ENCODE measurements at regions not wholly inside any gene's neighbourhood (a gene's known extent, or its start where the extent isn't known, plus 50 kb on each side); places are given as distances from the start of the nearest gene placed in this dataset.

- H3K4me3 Mint-ChIP-seq = no peak overlapping the region
- Histone ChIP-seq H3K36me3 (ENCODE audit: control insufficient read depth in 2 of 2, extremely low read depth in 1 of 2, insufficient read depth in 1 of 2, low read length in 1 of 2) (no peaks in the 10 kb centered on the region), H3K27me3 (replicated peaks in 1 of 2; ENCODE audit: control insufficient read depth in 2 of 2, extremely low read depth in 1 of 2, insufficient read depth in 2 of 2, low read length in 1 of 2) (no peaks in the 10 kb centered on the region), H3K27ac (ENCODE audit: low read length) (no peak overlapping the region), H3K4me1 (ENCODE audit: control insufficient read depth in 1 of 2, extremely low read depth in 1 of 2, insufficient read depth in 2 of 2, low read length in 2 of 2) (no peaks in the 10 kb centered on the region), H3K4me3 (ENCODE audit: control insufficient read depth in 1 of 2, extremely low read depth in 1 of 2, low read length in 1 of 2) (no peak overlapping the region), H3K9me3 (no peaks in the 10 kb centered on the region)
- ATAC-seq (replicated peaks in 1 of 4) = no peak
- POLR2A ChIA-PET = no interaction called here
- H3K4me1 Mint-ChIP-seq = no peaks in the 10 kb centered on the region
- H3K27ac Mint-ChIP-seq = no peak overlapping the region
- peaks cover 0 to 10% (median 4%) of the 10 kb centered on the region in 3 donors for H3K9me3 Mint-ChIP-seq
- CTCF ChIA-PET = no interaction called here
- H3K36me3 Mint-ChIP-seq = no peaks in the 10 kb centered on the region
- no peaks in the 10 kb centered on the region for H3K27me3 Mint-ChIP-seq
- no CpG with 5 or more reads among the region's 1 CpG for WGBS (ENCODE audit: insufficient coverage)
- no peak for DNase-seq
Measured at GRCh38 chr9:28158451-28158850, 585.2 kb upstream of the C9orf72 start.

GRCh38 chr9:28163619-28164018 is 590.3 kb upstream of the C9orf72 start:
- WGBS (ENCODE audit: insufficient coverage) = 63% methylated on average over 3 of the region's 3 CpGs
- Mint-ChIP-seq H3K4me1 (no peaks in the 10 kb centered on the region), H3K4me3 (no peak overlapping the region), H3K27me3 (no peaks in the 10 kb centered on the region), H3K9me3 (peaks cover 0 to 9% (median 6%) of the 10 kb centered on the region in 3 donors), H3K36me3 (no peaks in the 10 kb centered on the region), H3K27ac (no peak overlapping the region)
- DNase-seq = no peak
- POLR2A ChIA-PET = no interaction called here
- Histone ChIP-seq H3K4me1 (ENCODE audit: control insufficient read depth in 1 of 2, extremely low read depth in 1 of 2, insufficient read depth in 2 of 2, low read length in 2 of 2) (no peaks in the 10 kb centered on the region), H3K9me3 (no peaks in the 10 kb centered on the region), H3K36me3 (ENCODE audit: control insufficient read depth in 2 of 2, extremely low read depth in 1 of 2, insufficient read depth in 1 of 2, low read length in 1 of 2) (no peaks in the 10 kb centered on the region), H3K27ac (ENCODE audit: low read length) (no peak overlapping the region), H3K4me3 (ENCODE audit: control insufficient read depth in 1 of 2, extremely low read depth in 1 of 2, low read length in 1 of 2) (no peak overlapping the region), H3K27me3 (replicated peaks in 1 of 2; ENCODE audit: control insufficient read depth in 2 of 2, extremely low read depth in 1 of 2, insufficient read depth in 2 of 2, low read length in 1 of 2) (no peaks in the 10 kb centered on the region)
- no peak for ATAC-seq (replicated peaks in 1 of 4)
- CTCF ChIA-PET = no interaction called here

GRCh38 chr9:28166179-28166578 is 592.9 kb upstream of the C9orf72 start:
- no CpG with 5 or more reads among the region's 2 CpGs for WGBS (ENCODE audit: insufficient coverage)
- H3K9me3 Mint-ChIP-seq = peaks cover 0 to 9% (median 0%) of the 10 kb centered on the region in 3 donors
- CTCF ChIA-PET = no interaction called here

GRCh38 chr9:28177142-28177541 is 603.9 kb upstream of the C9orf72 start:
- Histone ChIP-seq H3K9me3 (no peaks in the 10 kb centered on the region), H3K4me1 (ENCODE audit: control insufficient read depth in 1 of 2, extremely low read depth in 1 of 2, insufficient read depth in 2 of 2, low read length in 2 of 2) (no peaks in the 10 kb centered on the region), H3K27me3 (replicated peaks in 1 of 2; ENCODE audit: control insufficient read depth in 2 of 2, extremely low read depth in 1 of 2, insufficient read depth in 2 of 2, low read length in 1 of 2) (no peaks in the 10 kb centered on the region), H3K4me3 (ENCODE audit: control insufficient read depth in 1 of 2, extremely low read depth in 1 of 2, low read length in 1 of 2) (no peak overlapping the region), H3K27ac (ENCODE audit: low read length) (no peak overlapping the region), H3K36me3 (ENCODE audit: control insufficient read depth in 2 of 2, extremely low read depth in 1 of 2, insufficient read depth in 1 of 2, low read length in 1 of 2) (no peaks in the 10 kb centered on the region)
- POLR2A ChIA-PET = no interaction called here
- CTCF ChIA-PET = no interaction called here
- Mint-ChIP-seq H3K27ac (no peak overlapping the region), H3K4me1 (no peaks in the 10 kb centered on the region), H3K9me3 (peaks cover 0 to 13% (median 8%) of the 10 kb centered on the region in 3 donors), H3K36me3 (no peaks in the 10 kb centered on the region), H3K27me3 (no peaks in the 10 kb centered on the region), H3K4me3 (no peak overlapping the region)
- no peak for ATAC-seq (replicated peaks in 1 of 4)
- no CpG with 5 or more reads among the region's 2 CpGs for WGBS (ENCODE audit: insufficient coverage)
- no peak for DNase-seq

More at GRCh38 chr9:28166179-28166578, 592.9 kb upstream of the C9orf72 start:
- H3K27ac ChIP-seq (ENCODE audit: low read length) = no peak overlapping the region
- H3K4me1 Mint-ChIP-seq = no peaks in the 10 kb centered on the region
- no peaks in the 10 kb centered on the region for H3K27me3 ChIP-seq (replicated peaks in 1 of 2; ENCODE audit: control insufficient read depth in 2 of 2, extremely low read depth in 1 of 2, insufficient read depth in 2 of 2, low read length in 1 of 2)
- POLR2A ChIA-PET = interaction anchor here in 1 of 2 donors (0.5 kb wide), 1 partner anchor 1026 kb away, joined by 13 read pairs; no protein-coding TSS in a partner anchor
- H3K36me3 ChIP-seq (ENCODE audit: control insufficient read depth in 2 of 2, extremely low read depth in 1 of 2, insufficient read depth in 1 of 2, low read length in 1 of 2) = no peaks in the 10 kb centered on the region
- H3K36me3 Mint-ChIP-seq = no peaks in the 10 kb centered on the region
- H3K4me3 Mint-ChIP-seq = no peak overlapping the region
- H3K4me1 ChIP-seq (ENCODE audit: control insufficient read depth in 1 of 2, extremely low read depth in 1 of 2, insufficient read depth in 2 of 2, low read length in 2 of 2) = no peaks in the 10 kb centered on the region
- no peaks in the 10 kb centered on the region for H3K9me3 ChIP-seq
- ATAC-seq (replicated peaks in 1 of 4) (no peak), DNase-seq (no peak)
- H3K27ac Mint-ChIP-seq = no peak overlapping the region
- H3K4me3 ChIP-seq (ENCODE audit: control insufficient read depth in 1 of 2, extremely low read depth in 1 of 2, low read length in 1 of 2) = no peak overlapping the region
- no peaks in the 10 kb centered on the region for H3K27me3 Mint-ChIP-seq

- H3K36me3 Mint-ChIP-seq = no peaks in the 10 kb centered on the region
- no peak for ATAC-seq (replicated peaks in 1 of 4)
- Histone ChIP-seq H3K4me3 (ENCODE audit: control insufficient read depth in 1 of 2, extremely low read depth in 1 of 2, low read length in 1 of 2) (no peak overlapping the region), H3K27me3 (replicated peaks in 1 of 2; ENCODE audit: control insufficient read depth in 2 of 2, extremely low read depth in 1 of 2, insufficient read depth in 2 of 2, low read length in 1 of 2) (no peaks in the 10 kb centered on the region), H3K27ac (ENCODE audit: low read length) (no peak overlapping the region), H3K36me3 (ENCODE audit: control insufficient read depth in 2 of 2, extremely low read depth in 1 of 2, insufficient read depth in 1 of 2, low read length in 1 of 2) (no peaks in the 10 kb centered on the region), H3K4me1 (ENCODE audit: control insufficient read depth in 1 of 2, extremely low read depth in 1 of 2, insufficient read depth in 2 of 2, low read length in 2 of 2) (no peaks in the 10 kb centered on the region), H3K9me3 (no peaks in the 10 kb centered on the region)
- POLR2A ChIA-PET = no interaction called here
- no peak overlapping the region for H3K27ac Mint-ChIP-seq
- peaks cover 0 to 12% (median 7%) of the 10 kb centered on the region in 3 donors for H3K9me3 Mint-ChIP-seq
- H3K4me3 Mint-ChIP-seq = no peak overlapping the region
- no peaks in the 10 kb centered on the region for H3K4me1 Mint-ChIP-seq
- CTCF ChIA-PET = no interaction called here
- no peak for DNase-seq
- no peaks in the 10 kb centered on the region for H3K27me3 Mint-ChIP-seq
- 80% methylated on average over 1 of the region's 4 CpGs for whole genome bisulfite sequencing (ENCODE audit: insufficient coverage)
Measured at GRCh38 chr9:28177925-28178324, 604.6 kb upstream of the C9orf72 start.

- WGBS (ENCODE audit: insufficient coverage) = 83% methylated on average over 2 of the region's 2 CpGs
- CTCF ChIA-PET = no interaction called here
- no peaks in the 10 kb centered on the region for H3K36me3 Mint-ChIP-seq
Measured at GRCh38 chr9:28179893-28180292, 606.6 kb upstream of the C9orf72 start.

GRCh38 chr9:28190981-28191380 is 617.7 kb upstream of the C9orf72 start:
- no peak overlapping the region for H3K4me3 ChIP-seq (ENCODE audit: control insufficient read depth in 1 of 2, extremely low read depth in 1 of 2, low read length in 1 of 2)
- CTCF ChIA-PET = no interaction called here
- no peak for DNase-seq
- Mint-ChIP-seq H3K4me1 (no peaks in the 10 kb centered on the region), H3K36me3 (no peaks in the 10 kb centered on the region), H3K9me3 (peaks cover 11 to 29% (median 14%) of the 10 kb centered on the region in 3 donors), H3K27me3 (no peaks in the 10 kb centered on the region), H3K4me3 (no peak overlapping the region), H3K27ac (no peak overlapping the region)
- no CpG with 5 or more reads among the region's 2 CpGs for WGBS (ENCODE audit: insufficient coverage)
- POLR2A ChIA-PET = no interaction called here
- H3K9me3 ChIP-seq = peaks cover 7% of the 10 kb centered on the region
- ATAC-seq (replicated peaks in 1 of 4) = no peak
- H3K36me3 ChIP-seq (ENCODE audit: control insufficient read depth in 2 of 2, extremely low read depth in 1 of 2, insufficient read depth in 1 of 2, low read length in 1 of 2) = no peaks in the 10 kb centered on the region
- no peaks in the 10 kb centered on the region for H3K4me1 ChIP-seq (ENCODE audit: control insufficient read depth in 1 of 2, extremely low read depth in 1 of 2, insufficient read depth in 2 of 2, low read length in 2 of 2)
- H3K27ac ChIP-seq (ENCODE audit: low read length) = no peak overlapping the region
- no peaks in the 10 kb centered on the region for H3K27me3 ChIP-seq (replicated peaks in 1 of 2; ENCODE audit: control insufficient read depth in 2 of 2, extremely low read depth in 1 of 2, insufficient read depth in 2 of 2, low read length in 1 of 2)

More at GRCh38 chr9:28179893-28180292, 606.6 kb upstream of the C9orf72 start:
- ATAC-seq (replicated peaks in 1 of 4) = no peak
- Histone ChIP-seq H3K36me3 (ENCODE audit: control insufficient read depth in 2 of 2, extremely low read depth in 1 of 2, insufficient read depth in 1 of 2, low read length in 1 of 2) (no peaks in the 10 kb centered on the region), H3K4me1 (ENCODE audit: control insufficient read depth in 1 of 2, extremely low read depth in 1 of 2, insufficient read depth in 2 of 2, low read length in 2 of 2) (no peaks in the 10 kb centered on the region), H3K27ac (ENCODE audit: low read length) (no peak overlapping the region), H3K9me3 (no peaks in the 10 kb centered on the region), H3K4me3 (ENCODE audit: control insufficient read depth in 1 of 2, extremely low read depth in 1 of 2, low read length in 1 of 2) (no peak overlapping the region), H3K27me3 (replicated peaks in 1 of 2; ENCODE audit: control insufficient read depth in 2 of 2, extremely low read depth in 1 of 2, insufficient read depth in 2 of 2, low read length in 1 of 2) (no peaks in the 10 kb centered on the region)
- peaks cover 4 to 15% (median 5%) of the 10 kb centered on the region in 3 donors for H3K9me3 Mint-ChIP-seq
- DNase-seq = no peak
- no peaks in the 10 kb centered on the region for H3K27me3 Mint-ChIP-seq
- POLR2A ChIA-PET = no interaction called here
- no peak overlapping the region for H3K27ac Mint-ChIP-seq
- no peak overlapping the region for H3K4me3 Mint-ChIP-seq
- H3K4me1 Mint-ChIP-seq = no peaks in the 10 kb centered on the region

Data from T-cell (primary cell).